Endothelial cell of umbilical vein (primary cell): ENCODE measurements at regions not wholly inside any gene's neighbourhood (a gene's known extent, or its start where the extent isn't known, plus 50 kb on each side); places are given as distances from the start of the nearest gene placed in this dataset.

Source experiments
- BruUV-seq: library from RNA; stranded (reverse); fragments of 400-500 nt; replicated peaks from 2 replicates; lab custom pipeline; 2021; lab: Mats Ljungman, UMichigan
- CTCF ChIA-PET: fragments of 300-600, 350-600 bp; sonication (Branson Sonifier 250); formaldehyde crosslinking; loops from one replicate; lab custom pipeline; 2021; ENCODE audit warnings: antibody characterized with exemption, inconsistent platforms; lab: Charles Lee
- POLR2A ChIA-PET: fragments of 300-600, 350-600 bp; sonication (Branson Sonifier 250); formaldehyde crosslinking; loops from one replicate; lab custom pipeline; 2021; ENCODE audit warnings: antibody characterized with exemption, inconsistent platforms; lab: Charles Lee
- DNase-seq: peaks from one replicate; pipeline ENCODE4 v3.0.0-alpha.2; 2011; ENCODE audit warnings: low read depth, low spot score
- FAIRE-seq: peaks from 2 replicates; lab custom pipeline; 2011; peaks lifted over from hg19 to GRCh38; lab: Jason Lieb, UNC
- H2AFZ ChIP-seq: 2 replicates; pipeline ENCODE4 v1.6.0; 2012; ENCODE audit warnings: low read depth, low read length, control low read depth, inconsistent platforms
- H3K27ac ChIP-seq: 2 replicates; pipeline ENCODE4 v1.5.1; 2011; ENCODE audit warnings: low read depth, mild to moderate bottlenecking, control low read depth, low read length, moderate library complexity; ENCODE audit not compliant: insufficient read depth
- H3K27me3 ChIP-seq, 2 experiments: 2 replicates each; pipeline versions ENCODE4 v1.6.0 to v1.6.1; 2011; ENCODE audit warnings: low read length in 2 of 2, mixed read lengths in 1 of 2; ENCODE audit not compliant: control insufficient read depth in 2 of 2, insufficient read depth in 2 of 2
- H3K36me3 ChIP-seq, 2 experiments: 2 replicates in 1 of 2; 3 replicates in 1 of 2; pipeline ENCODE4 v1.5.1; 2011; ENCODE audit warnings: low read length in 2 of 2, mild to moderate bottlenecking in 1 of 2, moderate library complexity in 1 of 2; ENCODE audit not compliant: control insufficient read depth in 2 of 2, insufficient read depth in 2 of 2; ENCODE audit errors: extremely low read depth in 1 of 2
- H3K4me1 ChIP-seq: 3 replicates; pipeline ENCODE4 v1.5.1; 2011; ENCODE audit warnings: mild to moderate bottlenecking, low read length; ENCODE audit not compliant: control insufficient read depth, insufficient read depth; ENCODE audit errors: extremely low read depth
- H3K4me2 ChIP-seq: 2 replicates; pipeline ENCODE4 v1.6.1; 2011; ENCODE audit warnings: low read length, control low read depth, mixed read lengths; ENCODE audit not compliant: insufficient read depth
- H3K4me3 ChIP-seq, 3 experiments: fragments of 200-600 bp in 1 of 3; sonication (generic), shearing (Covaris generic) in 1 of 3; replicated peaks in 1 of 3; 2 replicates each; pipeline ENCODE4 v1.5.1; 2011 to 2016; ENCODE audit warnings: control low read depth in 3 of 3, low read length in 3 of 3, mild to moderate bottlenecking in 2 of 3, inconsistent platforms in 1 of 3, low read depth in 1 of 3, moderate library complexity in 1 of 3; ENCODE audit not compliant: insufficient read depth in 1 of 3
- H3K79me2 ChIP-seq: 2 replicates; pipeline ENCODE4 v1.6.0; 2012; ENCODE audit warnings: low read length, inconsistent platforms; ENCODE audit not compliant: control insufficient read depth, insufficient read depth
- H3K9ac ChIP-seq: replicated peaks from 2 replicates; pipeline ENCODE3; 2011; ENCODE audit warnings: low read length, control low read depth; ENCODE audit not compliant: insufficient read depth; ENCODE audit errors: extremely low read depth
- H3K9me1 ChIP-seq: replicated peaks from 3 replicates; pipeline ENCODE4 v1.6.0; 2011; ENCODE audit warnings: mild to moderate bottlenecking, low read length; ENCODE audit not compliant: control insufficient read depth, insufficient read depth; ENCODE audit errors: extremely low read depth
- H3K9me3 ChIP-seq: replicated peaks from 2 replicates; pipeline ENCODE4 v1.5.1; 2012; ENCODE audit warnings: low read length, inconsistent platforms; ENCODE audit not compliant: control insufficient read depth, insufficient read depth
- H4K20me1 ChIP-seq: replicated peaks from 2 replicates; pipeline ENCODE3; 2011; ENCODE audit warnings: mild to moderate bottlenecking, low read length; ENCODE audit not compliant: control insufficient read depth, insufficient read depth; ENCODE audit errors: extremely low read depth
- CTCF ChIP-seq, 2 donors: IDR thresholded peaks; 1 replicate in 1 of 2; 2 replicates in 1 of 2; pipeline ENCODE4 v1.5.1; 2011; ENCODE audit warnings: low read length in 2 of 2, mild to moderate bottlenecking in 2 of 2, moderate library complexity in 2 of 2, control low read depth in 1 of 2, inconsistent platforms in 1 of 2, low read depth in 1 of 2; ENCODE audit not compliant: insufficient read depth in 1 of 2; ENCODE audit errors: extremely low read depth in 1 of 2
- EZH2 ChIP-seq: IDR thresholded peaks from 2 replicates; pipeline ENCODE4 v1.6.1; 2012; ENCODE audit warnings: borderline replicate concordance, low read depth, mild to moderate bottlenecking, moderate library complexity, low read length, inconsistent platforms; ENCODE audit not compliant: severe bottlenecking
- FOS ChIP-seq: IDR thresholded peaks from 2 replicates; pipeline ENCODE4 v1.6.1; 2011; ENCODE audit warnings: mild to moderate bottlenecking, low read length, moderate library complexity, borderline replicate concordance; ENCODE audit not compliant: insufficient read depth
- GATA2 ChIP-seq: IDR thresholded peaks from 2 replicates; pipeline ENCODE4 v1.7.0; 2011; ENCODE audit warnings: low read depth, mild to moderate bottlenecking, moderate library complexity, mixed read lengths, low read length; ENCODE audit not compliant: insufficient read length, insufficient read depth
- JUN ChIP-seq: IDR thresholded peaks from 2 replicates; pipeline ENCODE4 v1.6.1; 2011; ENCODE audit warnings: borderline replicate concordance, low read depth; ENCODE audit not compliant: insufficient read length, insufficient read depth
- MAX ChIP-seq: IDR thresholded peaks from 2 replicates; pipeline ENCODE4 v1.6.1; 2011; ENCODE audit not compliant: insufficient read depth, insufficient read length
- MYC ChIP-seq: IDR thresholded peaks from one replicate; pipeline ENCODE4 v1.6.1; 2011; ENCODE audit warnings: mild to moderate bottlenecking, low read depth, low read length
- POLR2A ChIP-seq: IDR thresholded peaks from 2 replicates; pipeline ENCODE4 v1.6.1; 2012; ENCODE audit warnings: low read depth, mild to moderate bottlenecking, control low read depth, low read length
- POLR2AphosphoS5 ChIP-seq: IDR thresholded peaks from 2 replicates; pipeline ENCODE4 v1.6.1; 2012; ENCODE audit warnings: low read depth, mild to moderate bottlenecking, control low read depth, low read length, moderate library complexity; ENCODE audit not compliant: insufficient read depth
- dilution Hi-C: fragments of 300-500 bp; cut with MboI; formaldehyde crosslinking; loops from one replicate; pipeline ENCODE4 v1.15.0; 2019; ENCODE audit warnings: low sequenced_read_pairs; ENCODE audit not compliant: extremely low pct_ligation_motif_present
- intact Hi-C: fragments of 100-400 bp; cut with micrococcal nuclease; formaldehyde crosslinking; loops from one replicate; pipeline ENCODE4 v1.10.0; 2022

GRCh38 chr1:221867003-221867402 lies 125.1 kb upstream of the DUSP10 start:
- H3K27me3 ChIP-seq: peaks cover 0 to 2% of the 10 kb centered on the region in 2 experiments
- no peaks in the 10 kb centered on the region for H3K79me2 ChIP-seq
- no TSS peak for BruUV-seq
- no peaks in the 10 kb centered on the region for H3K9me1 ChIP-seq
- H2AFZ ChIP-seq: no peak overlapping the region
- H3K27ac ChIP-seq: no peak overlapping the region
- H3K36me3 ChIP-seq: no peaks in the 10 kb centered on the region
- H4K20me1 ChIP-seq: no peaks in the 10 kb centered on the region
- dilution Hi-C loops (no loop called here), intact Hi-C loops (loop anchor here (5.0 kb wide), 1 partner anchor 425 kb away; no protein-coding TSS in a partner anchor)
- no peak overlapping the region for H3K4me2 ChIP-seq
- DNase-seq: no peak
- no peak overlapping the region for H3K4me3 ChIP-seq
- TF ChIP-seq MYC: no peak
- no peak for TF ChIP-seq FOS
- no peak for TF ChIP-seq GATA2
- TF ChIP-seq CTCF (IDR thresholded peaks at IDR 0.05; ENCODE audit: extremely low read depth in 1 of 2, insufficient read depth in 1 of 2, low read depth in 1 of 2, low read length in 2 of 2): no peak
- TF ChIP-seq EZH2: no peak
- no peak for TF ChIP-seq POLR2A
- no peak for TF ChIP-seq JUN
- no peak for TF ChIP-seq MAX
- no peak for TF ChIP-seq POLR2AphosphoS5
- no peak overlapping the region for H3K9ac ChIP-seq
- no peaks in the 10 kb centered on the region for H3K9me3 ChIP-seq
- FAIRE-seq: no peak
- H3K4me1 ChIP-seq: peaks cover 13% of the 10 kb centered on the region
- CTCF ChIA-PET: no interaction called here
- POLR2A ChIA-PET: no interaction called here
